ENCODE measurements at regions not wholly inside any gene's neighbourhood (a gene's known extent, or its start where the extent isn't known, plus 50 kb on each side); places are given as distances from the start of the nearest gene placed in this dataset.
"Not testable (repeated sequence)": the region's sequence is repeated elsewhere in the genome, so short reads cannot be mapped to it uniquely, and the experiment has no call there.

DNA sequence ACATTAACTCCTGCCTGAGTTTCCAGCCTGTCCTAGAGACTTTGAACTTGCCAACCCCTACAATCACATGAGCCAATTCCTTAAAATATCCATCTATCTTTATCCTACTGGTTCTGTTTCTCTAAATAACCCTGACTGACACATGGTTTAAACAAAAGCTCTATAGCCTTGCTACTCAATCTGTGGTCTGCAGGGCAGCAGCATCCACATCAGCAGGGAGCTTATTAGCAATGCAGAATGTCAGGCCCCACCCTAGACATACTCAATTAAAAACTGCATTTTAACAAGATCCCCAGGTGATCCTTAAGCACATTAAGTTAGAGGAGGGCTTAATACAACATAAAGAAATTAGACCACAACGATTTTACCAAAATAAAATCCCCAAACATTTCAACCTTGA, 108.3 kb upstream of the CPSF6 start:
- DNase-seq (ENCODE audit: low read depth): no peak

DNA sequence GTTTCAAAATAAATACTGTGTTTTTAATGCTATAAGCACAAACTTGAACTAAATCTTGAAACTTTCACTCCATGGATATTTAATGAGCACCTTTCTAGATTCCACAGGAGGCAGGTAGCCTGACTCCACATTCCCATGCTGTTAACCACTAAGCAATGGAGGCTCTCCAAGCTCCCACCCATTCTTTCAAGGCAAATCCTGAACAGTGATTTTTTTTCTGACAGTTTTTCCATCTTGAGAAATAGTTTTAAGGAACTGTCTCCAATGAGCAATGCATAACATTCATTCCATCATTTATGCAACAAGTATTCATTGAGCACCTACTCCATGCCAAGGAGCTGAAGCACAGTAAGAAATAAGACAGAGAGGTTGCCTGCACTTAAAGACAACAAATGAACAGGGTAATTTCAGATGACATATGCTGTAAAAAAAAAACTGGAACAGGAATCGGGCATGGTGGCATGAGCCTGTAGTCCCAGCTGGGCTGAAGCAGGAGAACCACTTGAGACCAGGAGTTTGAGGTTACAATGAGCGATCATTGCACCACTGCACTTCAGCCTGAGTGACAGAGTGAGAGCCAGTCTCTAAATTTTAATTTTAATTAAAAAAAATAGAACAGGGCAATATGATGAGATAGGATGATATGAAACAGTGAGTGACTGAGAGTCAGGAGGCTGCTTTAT, 102.3 kb upstream of the CPSF6 start:
- DNase-seq (ENCODE audit: low read depth): no peak

DNA sequence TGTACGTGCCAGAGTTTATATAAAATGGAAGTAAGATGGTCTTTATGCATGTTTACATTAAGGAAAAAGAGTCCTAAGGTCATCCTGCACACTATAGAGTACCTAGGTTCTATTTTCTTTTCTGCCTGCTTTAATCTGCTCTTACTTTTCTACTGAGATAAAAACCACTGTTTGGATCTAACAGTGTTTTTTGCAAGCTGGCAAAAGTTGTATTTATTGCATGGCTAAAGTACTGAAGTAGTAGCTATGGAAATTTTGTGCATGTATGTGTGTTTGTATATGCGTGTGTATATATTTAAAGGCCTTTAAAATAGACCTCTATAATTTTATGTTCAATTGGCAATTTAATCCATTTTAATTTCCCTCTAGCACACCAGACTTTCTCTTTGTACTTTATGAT, 98.3 kb upstream of the CPSF6 start:
- no peak for DNase-seq (ENCODE audit: low read depth)

DNA sequence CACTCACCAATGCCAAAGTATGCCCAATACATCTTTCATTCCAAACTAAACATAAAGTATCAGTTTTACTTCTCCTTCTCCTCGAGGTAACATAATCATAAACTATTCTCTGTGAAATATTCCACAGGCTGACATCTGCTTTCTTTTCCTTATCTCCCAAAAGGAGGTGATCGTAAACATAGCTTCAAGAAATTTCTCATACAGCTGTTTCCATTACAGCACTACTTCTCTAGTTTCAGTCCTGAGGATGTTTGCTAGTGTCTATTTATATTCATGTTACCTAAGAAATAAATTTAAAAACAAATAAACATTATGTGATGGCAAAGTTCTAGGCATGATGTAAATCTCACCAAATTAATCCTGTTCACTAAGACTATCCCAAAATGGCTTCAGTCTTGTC, 90.1 kb upstream of the CPSF6 start:
- DNase-seq (ENCODE audit: low read depth): no peak

DNA sequence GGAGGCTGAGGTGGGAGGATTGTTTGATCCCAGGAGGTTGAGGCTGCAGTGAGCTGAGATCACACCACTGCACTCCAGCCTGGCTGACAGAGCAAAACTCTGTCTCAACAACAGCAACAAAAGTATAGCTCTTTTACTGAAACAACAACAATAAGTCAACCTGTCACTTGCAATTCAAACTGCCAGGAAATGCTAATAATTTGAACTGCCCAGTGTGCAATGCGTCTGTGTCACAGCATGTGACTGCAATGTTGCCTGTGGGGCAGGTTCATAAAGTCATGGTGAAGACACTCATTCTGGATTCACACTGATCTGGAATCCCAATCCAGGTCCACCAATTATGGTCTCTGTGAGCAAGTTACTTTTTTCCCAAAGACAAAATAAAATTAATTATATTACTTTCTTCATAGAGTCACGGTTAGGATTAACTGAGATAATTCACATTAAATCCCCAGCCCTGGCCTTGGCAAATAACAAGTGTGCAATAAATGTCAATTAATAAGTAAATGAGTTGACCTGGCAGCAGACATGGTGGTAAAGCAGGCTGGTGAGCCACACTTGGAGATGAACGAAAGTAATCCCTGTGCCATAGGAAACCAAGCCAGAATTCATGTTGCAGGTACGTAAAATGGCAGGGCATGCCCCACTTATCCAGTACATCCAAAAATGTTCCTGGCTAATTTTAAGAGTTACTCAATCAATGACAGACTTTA, 89.1 kb upstream of the CPSF6 start:
- DNase-seq (ENCODE audit: low read depth): no peak

DNA sequence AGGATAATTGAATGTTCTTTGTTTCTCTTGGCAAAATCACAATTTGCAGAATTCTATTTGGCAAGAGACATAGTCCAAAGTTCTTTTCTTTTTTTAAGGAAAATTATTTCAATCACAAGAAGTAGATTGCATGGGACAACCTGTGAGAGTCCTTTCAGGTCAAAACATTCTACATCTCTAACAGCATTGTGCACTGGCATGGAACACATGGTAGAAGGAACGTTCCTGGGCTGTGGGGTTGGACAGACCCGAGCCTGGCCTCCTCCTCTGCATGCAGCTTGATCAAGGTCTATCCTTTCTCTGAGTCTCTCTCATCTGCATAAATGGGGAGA, 88.6 kb upstream of the CPSF6 start:
- DNase-seq (ENCODE audit: low read depth): no peak

DNA sequence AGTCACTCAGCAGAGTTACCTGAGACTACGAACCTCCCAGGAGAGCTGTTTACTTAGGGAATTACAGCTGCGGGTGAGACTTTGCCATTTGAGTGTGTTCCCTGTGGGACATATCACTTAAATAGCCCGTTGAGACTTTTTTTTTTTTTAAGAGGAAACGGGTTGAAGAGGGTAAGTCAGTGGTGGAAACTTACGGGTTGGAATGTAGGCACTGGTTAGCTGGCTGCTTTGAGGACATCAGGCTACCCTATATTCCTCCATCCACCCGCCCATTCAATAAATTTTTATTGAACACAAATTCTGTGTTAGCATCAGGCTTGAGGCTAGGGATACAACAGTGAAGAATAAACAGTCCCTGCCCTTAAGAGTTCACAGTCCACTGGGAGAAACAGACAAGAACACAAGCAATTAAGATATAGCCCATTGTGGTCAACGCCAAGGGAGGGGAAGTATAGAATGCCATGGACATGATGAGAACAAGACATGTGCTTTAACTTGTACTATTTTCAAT, 88.1 kb upstream of the CPSF6 start:
- no peak for DNase-seq (ENCODE audit: low read depth)

DNA sequence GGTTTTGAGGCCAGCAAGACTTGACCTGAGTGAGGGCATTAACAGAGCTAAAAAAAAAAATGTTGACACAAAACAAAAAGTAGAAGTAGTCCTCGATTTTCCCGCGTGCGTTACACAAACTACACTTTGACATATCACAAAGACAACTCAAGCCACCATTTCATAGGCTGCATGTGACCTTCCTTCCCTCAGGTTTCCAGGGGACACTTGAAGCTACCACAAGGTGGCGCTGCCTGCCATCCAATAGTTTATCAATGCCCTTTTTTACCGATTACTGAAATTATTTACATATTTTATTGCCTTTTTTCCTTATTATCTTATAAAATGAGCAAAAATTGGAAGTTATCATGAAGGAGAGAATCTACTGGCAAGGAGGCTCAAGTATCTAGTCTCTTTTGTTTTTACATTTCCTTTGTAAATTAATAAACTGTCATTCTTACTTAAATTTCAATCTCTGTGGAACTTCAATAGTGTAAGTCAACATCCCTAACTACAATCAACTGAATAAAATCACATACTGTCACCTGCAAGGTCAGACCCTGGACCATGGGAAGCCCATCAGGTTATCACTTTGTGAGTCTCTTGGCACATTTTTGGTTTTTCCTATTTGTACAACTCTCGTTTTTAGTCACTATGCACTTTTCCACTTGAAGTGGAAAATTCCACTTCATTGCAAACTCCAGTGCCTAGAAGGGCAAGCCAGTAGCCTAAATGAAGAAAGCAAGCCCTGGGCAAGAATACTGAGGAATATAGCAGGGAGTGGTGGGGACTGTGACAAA, 84.6 kb upstream of the CPSF6 start:
- DNase-seq (ENCODE audit: low read depth): peak; percentile 50

DNA sequence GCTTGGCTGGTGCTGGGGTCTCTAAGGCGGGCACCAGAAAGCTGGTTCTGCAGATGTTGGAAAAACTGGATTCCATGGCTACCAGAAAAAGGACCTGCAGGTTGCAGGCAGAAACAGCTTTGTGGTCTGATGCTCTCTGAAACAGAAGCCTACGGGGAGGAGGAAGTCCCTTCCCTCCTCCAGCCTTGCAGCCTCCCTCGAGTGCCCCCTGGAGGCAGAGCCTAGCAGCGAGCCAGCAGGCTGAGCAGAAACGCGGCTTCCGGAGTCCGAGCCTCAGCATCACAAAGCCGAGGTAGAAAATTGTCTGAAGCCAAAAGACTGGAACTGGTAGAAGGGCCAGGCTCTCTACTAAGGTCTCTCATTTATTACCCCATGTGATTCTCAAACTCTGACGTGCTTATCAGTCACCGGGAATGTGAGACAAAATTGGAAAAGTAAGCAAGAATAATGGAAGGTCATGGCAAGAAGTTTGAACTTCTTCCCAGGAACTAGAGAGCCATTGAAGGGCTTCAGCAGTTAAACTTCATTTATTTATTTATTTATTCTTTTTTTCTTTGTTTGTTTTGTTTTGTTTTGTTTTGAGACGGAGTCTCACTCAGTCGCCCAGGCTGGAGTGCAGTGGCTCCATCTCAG, 82.2 kb upstream of the CPSF6 start:
- DNase-seq (ENCODE audit: low read depth): peak; percentile 74

DNA sequence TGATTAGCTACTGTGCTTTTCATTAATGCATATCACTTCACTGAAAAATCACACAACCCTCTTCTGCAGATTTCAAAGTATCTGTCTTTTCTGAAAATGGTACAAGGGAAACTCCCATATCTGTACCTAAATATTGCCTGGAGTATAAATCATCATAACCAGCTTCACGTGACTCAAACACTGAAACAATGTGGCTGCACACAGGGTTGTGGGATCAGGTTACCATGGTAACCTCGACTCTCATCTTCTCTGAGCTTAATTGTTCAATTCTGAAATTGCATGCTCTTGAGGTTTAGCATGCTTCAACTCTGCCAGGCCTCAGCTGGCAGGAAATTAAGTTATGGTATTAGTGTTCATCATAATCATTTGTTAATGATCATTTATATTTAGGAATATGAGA, 77.5 kb upstream of the CPSF6 start:
- DNase-seq (ENCODE audit: low read depth): no peak

DNA sequence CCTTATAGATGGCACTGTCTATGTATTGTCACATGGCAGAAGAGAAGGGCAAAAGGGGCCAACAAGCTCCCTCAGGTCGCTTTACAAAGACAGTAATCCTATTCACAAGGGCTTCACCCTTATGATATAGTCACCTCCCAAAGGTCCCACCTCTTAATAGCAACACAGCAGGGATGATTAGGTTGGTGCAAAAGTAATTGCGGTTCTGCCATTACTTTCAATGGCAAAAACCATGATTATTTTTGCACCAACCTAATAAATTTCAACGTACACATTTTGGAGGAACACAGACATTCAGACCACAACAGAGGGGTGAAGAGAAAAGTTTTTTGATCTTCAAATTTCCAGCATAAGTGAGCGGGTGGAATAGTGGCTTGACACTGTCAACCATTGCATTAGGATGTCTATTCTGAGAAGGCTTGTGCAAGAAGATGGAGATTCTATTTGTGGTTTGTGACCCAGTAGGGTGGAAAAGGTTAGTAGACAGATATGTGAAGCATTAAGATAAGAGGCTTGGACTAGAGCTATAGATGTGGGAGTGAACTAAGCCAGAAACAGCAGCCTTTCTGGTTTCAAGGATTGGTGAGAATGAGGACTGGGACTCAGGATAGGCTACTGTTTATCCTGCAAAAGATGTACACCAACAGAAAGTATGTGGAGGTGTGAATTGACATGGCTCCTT, 75.5 kb upstream of the CPSF6 start:
- no peak for DNase-seq (ENCODE audit: low read depth)

DNA sequence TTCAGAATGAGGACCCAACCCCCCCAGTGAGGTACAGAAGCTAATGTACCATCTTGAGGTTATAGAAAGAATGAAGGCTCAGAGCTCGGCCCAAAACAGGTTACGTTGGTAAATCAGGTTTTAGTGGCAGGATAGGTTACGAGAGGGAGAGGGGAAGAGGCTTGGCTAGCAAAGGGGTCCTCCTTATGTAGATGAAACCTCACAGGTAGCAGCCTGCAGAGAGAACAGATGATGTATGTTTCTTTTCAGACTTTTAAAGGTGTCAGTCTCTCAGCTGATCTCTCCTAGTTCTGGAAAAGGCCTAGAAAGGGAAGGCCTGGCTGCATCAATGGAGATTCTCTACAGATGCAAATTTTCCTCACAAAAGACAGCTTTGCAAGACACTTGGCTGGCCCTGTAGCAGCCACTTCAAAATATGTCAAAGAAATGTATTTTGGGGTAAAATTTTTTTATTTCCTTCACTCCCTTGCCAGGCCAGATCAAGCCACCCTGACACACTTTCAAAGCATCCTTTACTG, 71.7 kb upstream of the CPSF6 start:
- DNase-seq (ENCODE audit: low read depth): no peak

DNA sequence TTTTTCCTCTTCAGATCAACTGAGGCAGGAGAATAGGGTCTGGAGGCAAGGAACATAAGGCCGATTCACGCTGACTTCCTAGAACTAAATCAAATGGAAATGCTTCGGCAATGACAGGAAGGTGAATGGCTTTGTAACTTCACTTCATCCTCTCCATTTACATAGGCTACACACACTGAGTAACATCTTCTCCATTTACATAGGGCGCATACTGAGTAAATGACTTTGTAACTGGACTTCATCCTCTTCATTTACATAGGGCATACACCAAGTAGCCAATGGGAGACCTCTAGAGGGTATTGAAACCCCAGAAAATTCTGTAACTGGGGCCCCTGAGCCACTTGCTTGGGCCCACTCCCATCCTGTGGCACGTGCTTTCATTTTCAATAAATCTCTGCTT, 71.0 kb upstream of the CPSF6 start:
- DNase-seq (ENCODE audit: low read depth): no peak

DNA sequence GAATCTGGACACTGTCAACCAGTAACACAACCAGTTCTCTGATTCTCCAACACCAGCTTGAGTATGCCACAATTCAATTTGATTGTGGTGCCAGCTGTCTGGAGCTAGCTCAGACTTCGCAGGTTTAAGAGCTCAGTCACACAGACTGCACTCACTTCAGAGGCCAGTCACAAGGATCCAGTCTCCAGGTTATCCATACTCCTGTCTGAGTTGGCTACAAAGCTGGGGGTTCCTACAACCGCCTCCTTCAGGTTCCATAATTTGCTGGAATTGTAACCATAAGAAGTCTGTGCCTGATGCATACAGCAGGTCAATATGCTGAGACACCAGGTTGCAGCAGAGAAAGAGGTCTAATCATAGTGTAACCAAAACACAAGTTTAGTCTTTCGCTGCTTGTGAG, 70.5 kb upstream of the CPSF6 start:
- no peak for DNase-seq (ENCODE audit: low read depth)

DNA sequence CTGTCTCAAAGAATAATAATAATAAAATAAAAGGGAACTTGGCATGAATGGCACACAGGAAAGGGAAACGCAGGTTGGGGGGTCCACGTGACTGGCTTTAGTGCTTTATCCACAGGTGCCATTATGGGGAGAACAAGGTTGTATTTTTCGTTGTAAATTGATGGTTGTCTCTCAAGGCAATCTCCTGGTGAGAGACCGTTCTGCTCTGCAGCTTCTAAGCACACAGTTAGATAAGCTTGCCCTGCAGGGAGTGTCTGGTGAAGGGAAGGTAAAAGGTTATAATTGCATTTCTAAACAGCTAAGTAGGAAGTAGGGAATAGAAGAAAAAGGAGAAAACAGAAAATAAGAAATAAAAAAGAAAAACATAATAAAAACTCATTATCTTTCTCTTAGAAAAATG, 69.1 kb upstream of the CPSF6 start:
- DNase-seq (ENCODE audit: low read depth): no peak

DNA sequence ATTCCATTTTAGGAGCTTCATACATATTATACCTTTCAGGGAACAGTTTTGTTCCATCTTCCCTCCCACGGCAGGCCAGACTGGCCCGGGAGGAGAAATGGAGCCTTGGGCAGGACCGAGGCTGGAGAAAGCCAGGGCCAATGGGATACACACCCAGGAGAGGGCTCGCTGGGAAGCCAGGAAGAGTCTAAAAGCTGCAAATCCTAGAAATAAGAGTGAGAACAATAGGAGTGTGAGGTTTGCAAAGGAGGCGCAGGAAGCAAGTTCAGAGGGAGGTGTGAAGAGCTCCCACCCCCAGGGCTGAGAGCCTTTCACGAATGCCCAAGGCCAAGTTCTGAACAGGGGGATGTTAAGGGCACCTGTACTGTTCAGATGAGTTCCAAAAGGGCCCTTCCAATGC, 67.5 kb upstream of the CPSF6 start:
- no peak for DNase-seq (ENCODE audit: low read depth)

DNA sequence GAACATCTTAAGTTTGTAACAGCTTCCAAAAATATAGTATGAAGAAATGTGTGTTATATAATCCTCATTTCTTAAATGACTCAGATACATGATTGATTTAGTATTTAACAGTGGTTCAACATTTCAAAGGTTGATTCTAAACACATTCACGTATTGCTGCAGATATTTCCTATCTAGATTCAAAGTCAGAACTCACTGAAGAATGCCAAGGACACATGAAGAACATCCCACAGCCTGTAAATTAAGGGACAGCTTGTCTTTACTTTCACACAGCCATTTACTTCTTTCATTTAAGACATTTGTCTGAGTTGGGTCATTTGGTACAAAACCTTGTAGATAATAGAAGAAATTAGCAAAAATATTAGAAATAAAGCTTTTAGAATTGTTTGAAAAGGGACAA, 66.9 kb upstream of the CPSF6 start:
- DNase-seq (ENCODE audit: low read depth): no peak

DNA sequence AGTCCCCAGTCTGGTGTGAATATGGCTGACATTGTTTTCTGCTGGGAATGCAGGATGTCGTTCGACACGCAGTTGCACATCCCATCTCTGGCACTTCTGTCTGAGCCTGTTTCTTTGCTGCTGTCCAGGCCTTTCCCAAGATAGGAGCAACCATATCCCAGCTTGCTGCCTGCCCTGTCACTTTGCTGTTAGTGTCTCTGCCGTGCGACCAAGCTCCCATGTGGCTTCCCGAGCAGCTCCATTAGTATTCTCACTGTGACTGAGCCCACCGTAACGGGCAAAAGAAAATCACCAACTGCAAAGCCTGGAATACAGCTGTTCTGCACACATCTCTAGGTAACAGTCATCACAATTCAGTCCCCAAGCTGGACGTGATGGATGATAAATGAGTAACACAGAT, 66.0 kb upstream of the CPSF6 start:
- no peak for DNase-seq (ENCODE audit: low read depth)

DNA sequence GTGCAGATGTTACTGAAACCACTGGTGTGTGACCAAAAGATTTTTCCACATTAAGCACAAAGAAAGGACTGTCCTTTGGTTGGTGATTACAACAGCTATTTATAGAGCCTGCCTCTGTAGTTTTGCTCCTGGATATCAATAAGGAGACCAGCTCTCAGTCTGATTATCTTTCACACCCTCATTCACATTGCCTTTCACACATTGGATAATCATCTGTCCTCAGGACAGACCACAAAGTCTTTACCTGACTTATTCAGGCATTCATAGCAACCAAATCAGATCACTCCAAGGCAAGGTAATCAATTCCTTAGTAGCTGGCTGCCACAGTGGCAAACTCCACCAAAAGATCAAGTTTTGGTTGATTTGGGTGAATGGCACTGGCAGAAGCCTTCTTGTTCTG, 59.6 kb upstream of the CPSF6 start:
- no peak for DNase-seq (ENCODE audit: low read depth)

DNA sequence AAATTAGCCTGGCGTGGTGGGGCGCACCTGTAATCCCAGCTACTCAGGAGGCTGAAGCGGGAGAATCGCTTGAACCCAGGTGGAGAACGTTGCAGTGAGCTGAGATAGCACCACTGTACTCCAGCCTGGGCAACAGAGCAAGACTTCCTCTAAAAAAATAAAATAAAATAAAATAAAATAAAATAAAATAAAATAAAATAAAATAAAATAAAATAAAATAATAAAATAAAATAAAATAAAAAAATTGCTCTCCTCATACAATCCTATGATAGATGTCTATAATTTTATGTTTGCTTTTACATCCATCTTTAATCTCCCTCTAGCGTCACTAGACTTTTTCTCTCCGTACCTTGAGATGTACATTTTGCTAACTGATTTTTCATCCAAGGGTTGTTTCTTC, 51.8 kb upstream of the CPSF6 start:
- not testable (repeated sequence) for DNase-seq (ENCODE audit: low read depth)

DNA sequence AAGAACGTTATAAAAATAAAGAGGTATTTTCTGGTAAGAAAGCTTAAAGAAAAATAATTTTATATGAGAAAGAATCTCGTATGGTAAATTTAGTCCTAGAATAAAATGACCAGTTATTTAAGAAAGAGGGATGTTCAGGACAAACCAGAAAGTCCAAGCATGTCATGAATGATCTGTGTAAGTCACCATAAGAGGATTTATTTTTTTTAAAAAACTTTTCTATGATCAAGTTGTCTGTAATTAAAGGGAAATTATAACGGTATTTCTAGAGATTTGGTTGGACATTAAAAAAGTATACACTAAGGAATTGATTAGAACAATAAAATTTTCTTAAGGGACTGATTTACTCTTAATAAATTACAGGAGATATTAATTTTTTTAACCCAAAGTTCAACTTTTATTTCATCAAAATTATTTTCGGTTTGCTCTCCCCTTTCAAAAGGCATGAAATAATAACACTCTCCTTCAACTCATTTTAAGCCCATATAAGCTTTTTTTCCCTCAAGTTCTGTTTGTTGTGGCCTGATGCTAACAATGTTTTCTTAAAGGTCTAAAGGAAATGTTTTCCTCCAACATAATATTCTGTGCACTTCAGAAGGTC, 49.9 kb upstream of the CPSF6 start:
- no peak for DNase-seq (ENCODE audit: low read depth)
